HG02642 (cell line): ENCODE measurements at regions not wholly inside any gene's neighbourhood (a gene's known extent, or its start where the extent isn't known, plus 50 kb on each side); places are given as distances from the start of the nearest gene placed in this dataset.
"Not testable (repeated sequence)": the region's sequence is repeated elsewhere in the genome, so short reads cannot be mapped to it uniquely, and the experiment has no call there.

ENCODE experiments used
- ATAC-seq: cut with Tn5 transposase; IDR thresholded peaks from one replicate; pipeline ENCODE4 v1.9.1; 2021; ENCODE audit warnings: mild to moderate bottlenecking; ENCODE audit not compliant: unreplicated experiment, poor library complexity

GRCh38 chr22:25407226-25407858, 157.1 kb upstream of the GRK3 start:
- no peak for ATAC-seq

GRCh38 chr22:25407859-25408229, 156.6 kb upstream of the GRK3 start:
- no peak for ATAC-seq

- ATAC-seq: no peak
Measured at GRCh38 chr22:25409240-25409639, 155.2 kb upstream of the GRK3 start.

- ATAC-seq: no peak
Measured at GRCh38 chr22:25410849-25411248, 153.6 kb upstream of the GRK3 start.

GRCh38 chr22:25413620-25414019, 150.9 kb upstream of the GRK3 start:
- no peak for ATAC-seq

- not testable (repeated sequence) for ATAC-seq
Measured at GRCh38 chr22:25415731-25416130, 148.7 kb upstream of the GRK3 start.

- ATAC-seq: not testable (repeated sequence)
Measured at GRCh38 chr22:25417826-25418225, 146.6 kb upstream of the GRK3 start.

GRCh38 chr22:25419247-25420113, 145.0 kb upstream of the GRK3 start:
- ATAC-seq: no peak

GRCh38 chr22:25420114-25420441, 144.4 kb upstream of the GRK3 start:
- ATAC-seq: not testable (repeated sequence)

- ATAC-seq: no peak
Measured at GRCh38 chr22:25420471-25420924, 144.0 kb upstream of the GRK3 start.

GRCh38 chr22:25420925-25421904, 143.3 kb upstream of the GRK3 start:
- no peak for ATAC-seq

GRCh38 chr22:25426530-25427308, 137.8 kb upstream of the GRK3 start:
- not testable (repeated sequence) for ATAC-seq

GRCh38 chr22:25431637-25432342, 132.7 kb upstream of the GRK3 start:
- not testable (repeated sequence) for ATAC-seq

- not testable (repeated sequence) for ATAC-seq
Measured at GRCh38 chr22:25433381-25433970, 131.0 kb upstream of the GRK3 start.

GRCh38 chr22:25437414-25438160, 126.9 kb upstream of the GRK3 start:
- ATAC-seq: no peak

GRCh38 chr22:25447067-25447685, 117.3 kb upstream of the GRK3 start:
- no peak for ATAC-seq

- ATAC-seq: peak; percentile 87
Measured at GRCh38 chr22:25447686-25448434, 116.6 kb upstream of the GRK3 start.
